HCT116 (cell line): ENCODE measurements at regions not wholly inside any gene's neighbourhood (a gene's known extent, or its start where the extent isn't known, plus 50 kb on each side); places are given as distances from the start of the nearest gene placed in this dataset.

ENCODE experiments used
- ELF1 ChIP-seq: IDR thresholded peaks from 2 replicates; pipeline ENCODE4 v1.6.1; 2012; ENCODE audit warnings: low read depth, borderline replicate concordance
- EZH2 ChIP-seq: fragments of 200-600 bp; sonication (generic); IDR thresholded peaks from 2 replicates; pipeline ENCODE4 v1.6.1; 2017; ENCODE audit warnings: antibody characterized with exemption, mixed run types
- JUND ChIP-seq: IDR thresholded peaks from 2 replicates; pipeline ENCODE4 v1.6.1; 2012
- POLR2A ChIP-seq: IDR thresholded peaks from 2 replicates; pipeline ENCODE4 v1.7.0; 2011; ENCODE audit warnings: borderline replicate concordance; ENCODE audit not compliant: insufficient read depth, insufficient read length; ENCODE audit errors: extremely low read depth
- POLR2AphosphoS5 ChIP-seq: IDR thresholded peaks from 2 replicates; pipeline ENCODE4 v1.6.1; 2011; ENCODE audit warnings: mild to moderate bottlenecking, low read depth, low read length, moderate library complexity
- SP1 ChIP-seq: IDR thresholded peaks from 2 replicates; pipeline ENCODE4 v1.6.1; 2012; ENCODE audit warnings: low read depth
- ZFX ChIP-seq: fragments of 450-650 bp; IDR thresholded peaks from 2 replicates; pipeline ENCODE4 v1.6.1; 2017
- TF ChIP-seq, protein P1 (sequence below): IDR thresholded peaks from 2 replicates; pipeline ENCODE4 v1.6.1; 2012
- TF ChIP-seq, protein P2 (sequence below): IDR thresholded peaks from 2 replicates; pipeline ENCODE4 v1.6.1; 2011; ENCODE audit warnings: mild to moderate bottlenecking, low read length, moderate library complexity; ENCODE audit not compliant: insufficient replicate concordance; ENCODE audit errors: extremely low read depth
- TF ChIP-seq, protein P3 (sequence below), 3 experiments: fragments of 200-600 bp in 1 of 3; sonication (generic) in 1 of 3; IDR thresholded peaks in 2 of 3; conservative IDR thresholded peaks in 1 of 3; 2 replicates each; pipeline ENCODE4 v1.5.1; 2012 to 2017; ENCODE audit warnings: low read depth in 2 of 3, low read length in 2 of 3, antibody characterized with exemption in 1 of 3, borderline replicate concordance in 1 of 3, control low read depth in 1 of 3, mild to moderate bottlenecking in 1 of 3, mixed read lengths in 1 of 3, mixed run types in 1 of 3, moderate library complexity in 1 of 3; ENCODE audit not compliant: insufficient read depth in 1 of 3
- TF ChIP-seq, protein P4 (sequence below): IDR thresholded peaks from 2 replicates; pipeline ENCODE4 v1.6.1; 2012

DNA sequence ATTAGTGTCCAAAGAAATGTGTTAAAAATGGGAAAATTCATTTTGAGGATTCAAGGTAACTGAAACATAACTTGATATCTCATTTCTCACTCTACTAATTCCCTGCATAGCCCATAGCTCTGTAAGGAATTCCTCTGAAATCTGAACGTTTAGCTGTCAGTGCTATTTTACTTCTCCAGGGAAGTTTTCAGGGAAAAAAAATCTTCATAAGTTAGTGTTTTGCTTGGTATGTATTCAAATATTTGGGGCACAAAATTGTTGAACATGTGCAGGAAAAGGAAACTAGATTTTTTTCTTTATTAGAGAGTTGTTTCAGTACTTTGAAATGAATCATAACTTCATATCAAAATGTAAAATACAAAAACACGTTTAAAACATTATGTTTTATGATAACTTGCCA is 891.4 kb downstream of the CENPC start:
- TF ChIP-seq POLR2AphosphoS5 (no peak), ELF1 (no peak), POLR2A (no peak), EZH2 (no peak), ZFX (no peak), SP1 (no peak), JUND (no peak)
- TF ChIP-seq, protein P1, sequence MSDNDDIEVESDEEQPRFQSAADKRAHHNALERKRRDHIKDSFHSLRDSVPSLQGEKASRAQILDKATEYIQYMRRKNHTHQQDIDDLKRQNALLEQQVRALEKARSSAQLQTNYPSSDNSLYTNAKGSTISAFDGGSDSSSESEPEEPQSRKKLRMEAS, result no peak
- TF ChIP-seq, protein P2, sequence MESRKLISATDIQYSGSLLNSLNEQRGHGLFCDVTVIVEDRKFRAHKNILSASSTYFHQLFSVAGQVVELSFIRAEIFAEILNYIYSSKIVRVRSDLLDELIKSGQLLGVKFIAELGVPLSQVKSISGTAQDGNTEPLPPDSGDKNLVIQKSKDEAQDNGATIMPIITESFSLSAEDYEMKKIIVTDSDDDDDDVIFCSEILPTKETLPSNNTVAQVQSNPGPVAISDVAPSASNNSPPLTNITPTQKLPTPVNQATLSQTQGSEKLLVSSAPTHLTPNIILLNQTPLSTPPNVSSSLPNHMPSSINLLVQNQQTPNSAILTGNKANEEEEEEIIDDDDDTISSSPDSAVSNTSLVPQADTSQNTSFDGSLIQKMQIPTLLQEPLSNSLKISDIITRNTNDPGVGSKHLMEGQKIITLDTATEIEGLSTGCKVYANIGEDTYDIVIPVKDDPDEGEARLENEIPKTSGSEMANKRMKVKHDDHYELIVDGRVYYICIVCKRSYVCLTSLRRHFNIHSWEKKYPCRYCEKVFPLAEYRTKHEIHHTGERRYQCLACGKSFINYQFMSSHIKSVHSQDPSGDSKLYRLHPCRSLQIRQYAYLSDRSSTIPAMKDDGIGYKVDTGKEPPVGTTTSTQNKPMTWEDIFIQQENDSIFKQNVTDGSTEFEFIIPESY, result no peak
- TF ChIP-seq, protein P3, sequence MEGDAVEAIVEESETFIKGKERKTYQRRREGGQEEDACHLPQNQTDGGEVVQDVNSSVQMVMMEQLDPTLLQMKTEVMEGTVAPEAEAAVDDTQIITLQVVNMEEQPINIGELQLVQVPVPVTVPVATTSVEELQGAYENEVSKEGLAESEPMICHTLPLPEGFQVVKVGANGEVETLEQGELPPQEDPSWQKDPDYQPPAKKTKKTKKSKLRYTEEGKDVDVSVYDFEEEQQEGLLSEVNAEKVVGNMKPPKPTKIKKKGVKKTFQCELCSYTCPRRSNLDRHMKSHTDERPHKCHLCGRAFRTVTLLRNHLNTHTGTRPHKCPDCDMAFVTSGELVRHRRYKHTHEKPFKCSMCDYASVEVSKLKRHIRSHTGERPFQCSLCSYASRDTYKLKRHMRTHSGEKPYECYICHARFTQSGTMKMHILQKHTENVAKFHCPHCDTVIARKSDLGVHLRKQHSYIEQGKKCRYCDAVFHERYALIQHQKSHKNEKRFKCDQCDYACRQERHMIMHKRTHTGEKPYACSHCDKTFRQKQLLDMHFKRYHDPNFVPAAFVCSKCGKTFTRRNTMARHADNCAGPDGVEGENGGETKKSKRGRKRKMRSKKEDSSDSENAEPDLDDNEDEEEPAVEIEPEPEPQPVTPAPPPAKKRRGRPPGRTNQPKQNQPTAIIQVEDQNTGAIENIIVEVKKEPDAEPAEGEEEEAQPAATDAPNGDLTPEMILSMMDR (IDR thresholded peaks at IDR 0.05 in 2 of 3, conservative IDR thresholded peaks at IDR 0.05 in 1 of 3; ENCODE audit: borderline replicate concordance in 1 of 3, insufficient read depth in 1 of 3, low read depth in 2 of 3, low read length in 2 of 3), result no peak
- TF ChIP-seq, protein P4, sequence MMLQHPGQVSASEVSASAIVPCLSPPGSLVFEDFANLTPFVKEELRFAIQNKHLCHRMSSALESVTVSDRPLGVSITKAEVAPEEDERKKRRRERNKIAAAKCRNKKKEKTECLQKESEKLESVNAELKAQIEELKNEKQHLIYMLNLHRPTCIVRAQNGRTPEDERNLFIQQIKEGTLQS, result no peak
